Muscle of leg (tissue), 3 donors: ENCODE measurements at regions not wholly inside any gene's neighbourhood (a gene's known extent, or its start where the extent isn't known, plus 50 kb on each side); places are given as distances from the start of the nearest gene placed in this dataset.
"Not testable (repeated sequence)": the region's sequence is repeated elsewhere in the genome, so short reads cannot be mapped to it uniquely, and the experiment has no call there.

ENCODE experiments used
- DNase-seq: peaks from one replicate; pipeline ENCODE4 v3.0.0; 2013
- H3K27ac ChIP-seq: one replicate; pipeline ENCODE4 v1.5.1; 2013; ENCODE audit warnings: mild to moderate bottlenecking, low read length, control low read depth
- H3K27me3 ChIP-seq: one replicate; pipeline ENCODE4 v1.6.1; 2013; ENCODE audit warnings: low read length; ENCODE audit not compliant: control insufficient read depth, insufficient read depth
- H3K36me3 ChIP-seq: one replicate; pipeline ENCODE4 v1.6.1; 2013; ENCODE audit warnings: low read length; ENCODE audit not compliant: control insufficient read depth, insufficient read depth
- H3K4me1 ChIP-seq: one replicate; pipeline ENCODE4 v1.6.1; 2013; ENCODE audit warnings: low read length; ENCODE audit not compliant: control insufficient read depth, insufficient read depth
- H3K4me3 ChIP-seq: one replicate; pipeline ENCODE4 v1.5.1; 2013; ENCODE audit warnings: low read length, control low read depth
- H3K9me3 ChIP-seq: replicated peaks from 2 replicates; pipeline ENCODE4 v1.6.1; 2013; ENCODE audit warnings: low read depth, low read length; ENCODE audit not compliant: control insufficient read depth
- WGBS: methylation state at CpG from one replicate; pipeline ENCODE4 v1.1.5; 2013; ENCODE audit warnings: missing lambda C conversion rate; ENCODE audit not compliant: insufficient coverage; 5-methylcytosine and 5-hydroxymethylcytosine counted together

DNA sequence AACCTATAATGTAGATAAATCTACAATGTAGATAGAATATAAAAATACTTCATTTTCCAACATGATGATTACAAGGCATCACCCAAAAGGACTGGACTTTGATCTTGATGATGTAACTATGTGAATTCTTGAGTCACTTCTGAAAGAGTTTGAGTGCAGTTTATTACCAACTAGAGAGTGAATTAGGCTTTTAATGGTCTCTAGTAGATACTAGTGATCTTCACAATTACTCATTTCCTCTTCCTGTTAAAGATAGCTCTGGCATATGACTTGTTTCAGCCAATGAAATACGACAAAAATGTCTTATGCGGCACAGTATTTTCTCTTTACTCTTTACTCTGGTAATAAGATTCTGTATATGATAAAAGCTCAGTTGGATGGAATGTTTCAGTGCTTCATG, 1588.1 kb upstream of the B3GALT2 start:
- Histone ChIP-seq H3K4me3 (no peak overlapping the region), H3K4me1 (no peaks in the 10 kb centered on the region), H3K9me3 (no peaks in the 10 kb centered on the region), H3K27ac (no peak overlapping the region), H3K36me3 (no peaks in the 10 kb centered on the region), H3K27me3 (no peaks in the 10 kb centered on the region)
- WGBS = no CpG with 5 or more reads among the region's 2 CpGs
- no peak for DNase-seq

DNA sequence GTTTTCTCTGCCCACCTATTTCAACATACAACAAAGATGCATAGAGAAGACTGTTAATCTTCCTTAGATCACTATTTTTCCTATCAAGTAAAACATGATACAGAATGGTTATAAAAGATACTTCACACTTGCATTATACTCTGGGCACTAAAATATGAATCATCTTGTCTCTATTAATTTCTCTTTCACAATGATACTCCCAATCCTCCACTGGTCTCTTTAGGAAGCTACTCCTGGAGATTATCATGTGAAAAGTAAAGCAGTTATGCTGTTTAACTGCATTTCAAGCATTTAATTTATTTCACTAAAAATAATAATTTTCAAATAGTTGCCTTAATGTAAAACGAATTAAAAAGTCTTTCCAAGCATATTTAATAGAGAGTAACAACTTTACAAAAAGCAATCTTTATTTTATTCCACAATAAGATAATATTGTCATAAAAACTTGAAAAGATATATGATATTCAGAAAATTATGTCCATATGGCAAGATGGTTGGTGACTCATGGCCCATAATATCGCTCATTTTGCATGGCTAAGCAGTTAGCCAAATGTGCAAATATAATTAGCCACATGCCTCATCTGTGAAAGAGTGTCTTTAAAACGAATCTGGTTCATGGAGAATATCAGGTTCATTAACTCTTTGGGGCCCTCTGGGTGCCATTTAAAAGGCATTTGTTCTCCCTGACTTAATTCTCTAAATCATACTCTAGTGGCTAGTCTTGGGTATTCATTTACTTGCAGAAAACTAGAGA, 1569.0 kb upstream of the B3GALT2 start:
- WGBS = 60% methylated on average over 1 of the region's 3 CpGs
- Histone ChIP-seq H3K27me3 (no peaks in the 10 kb centered on the region), H3K9me3 (no peaks in the 10 kb centered on the region), H3K36me3 (no peaks in the 10 kb centered on the region), H3K27ac (no peak overlapping the region), H3K4me3 (no peak overlapping the region), H3K4me1 (no peaks in the 10 kb centered on the region)
- DNase-seq = peak; percentile 27

DNA sequence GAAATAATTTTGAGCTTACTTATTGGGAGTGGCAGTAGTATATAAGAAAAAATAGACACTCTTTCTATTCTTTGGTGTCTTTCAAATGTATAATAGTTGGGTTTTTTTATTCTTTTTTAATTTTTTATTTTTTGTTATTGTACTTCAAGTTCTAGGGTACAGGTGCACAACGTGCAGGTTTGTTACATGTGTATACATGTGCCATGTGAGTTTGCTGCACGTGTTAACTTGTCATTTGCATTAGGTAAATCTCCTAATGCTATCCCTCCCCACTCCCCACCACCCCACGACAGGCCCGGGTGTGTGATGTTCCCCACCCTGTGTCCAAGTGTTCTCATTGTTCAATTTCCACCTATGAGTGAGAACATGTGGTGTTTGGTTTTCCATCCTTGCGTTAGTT, 1552.4 kb upstream of the B3GALT2 start:
- not testable (repeated sequence) for H3K9me3 ChIP-seq, H3K4me1 ChIP-seq, H3K36me3 ChIP-seq, H3K27ac ChIP-seq, H3K4me3 ChIP-seq, H3K27me3 ChIP-seq, DNase-seq
- no CpG with 5 or more reads among the region's 5 CpGs for WGBS

DNA sequence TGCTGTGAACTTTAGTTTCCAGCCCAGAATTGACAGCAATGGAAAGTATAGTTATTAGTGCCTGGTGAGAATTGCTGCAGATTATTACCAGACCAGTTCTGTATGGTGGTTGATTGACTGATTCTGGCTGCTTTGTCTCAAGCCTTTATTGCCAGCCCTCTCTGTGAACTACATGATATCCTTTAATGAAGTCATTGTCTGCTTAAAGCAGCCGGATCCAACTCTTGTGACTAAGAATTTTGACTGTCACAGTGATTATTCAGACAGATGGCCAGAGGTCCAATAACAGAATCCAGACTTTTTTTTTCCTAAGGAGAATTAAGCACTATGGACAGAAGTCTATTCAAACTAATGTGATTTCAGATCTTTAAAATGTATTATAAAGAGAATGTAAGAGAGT, 1548.6 kb upstream of the B3GALT2 start:
- Histone ChIP-seq H3K9me3 (no peaks in the 10 kb centered on the region), H3K27me3 (no peaks in the 10 kb centered on the region), H3K4me3 (no peak overlapping the region), H3K4me1 (no peaks in the 10 kb centered on the region), H3K27ac (no peak overlapping the region), H3K36me3 (no peaks in the 10 kb centered on the region)
- 40% methylated on average over 1 of the region's 1 CpG for WGBS
- peak; percentile 51 for DNase-seq

DNA sequence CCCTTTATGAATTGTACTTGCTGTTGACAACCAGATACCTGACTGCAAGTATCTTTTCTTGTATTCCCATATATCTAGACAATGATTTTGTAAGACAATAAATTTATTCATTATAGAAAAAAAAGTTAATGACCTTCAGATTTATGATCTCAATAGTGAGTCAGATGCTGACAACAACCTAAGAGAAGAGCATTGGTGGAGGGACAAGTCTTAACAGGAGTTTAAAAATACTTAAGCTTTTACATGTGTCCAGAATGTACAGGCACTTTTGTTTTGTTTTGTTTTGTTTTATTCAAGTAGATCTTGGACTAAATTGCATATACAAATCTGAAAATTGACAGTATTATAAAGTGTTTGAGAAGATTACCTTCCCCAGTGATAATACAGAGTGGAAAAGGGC, 1544.6 kb upstream of the B3GALT2 start:
- H3K27ac ChIP-seq = no peak overlapping the region
- no peaks in the 10 kb centered on the region for H3K27me3 ChIP-seq
- H3K4me1 ChIP-seq = no peaks in the 10 kb centered on the region
- no peak overlapping the region for H3K4me3 ChIP-seq
- no peaks in the 10 kb centered on the region for H3K36me3 ChIP-seq
- no peaks in the 10 kb centered on the region for H3K9me3 ChIP-seq
- no peak for DNase-seq

DNA sequence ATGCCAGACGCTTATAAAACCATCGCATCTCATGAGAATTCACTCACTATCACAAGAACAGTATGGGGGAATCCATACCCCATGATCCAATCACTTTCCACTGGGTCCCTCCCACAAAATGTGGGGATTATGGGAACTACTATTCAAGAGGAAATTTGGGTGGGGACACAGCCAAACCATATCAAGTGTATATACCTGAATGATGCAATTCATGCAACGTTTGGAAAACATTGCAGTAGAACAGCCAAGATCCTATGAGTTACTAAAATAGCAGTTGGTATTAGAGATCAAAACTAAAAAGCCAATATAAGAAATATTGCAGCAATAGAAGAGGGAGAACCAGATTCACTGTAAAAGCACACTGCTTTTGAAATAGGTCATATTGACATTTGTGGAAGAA, 1543.9 kb upstream of the B3GALT2 start:
- no peaks in the 10 kb centered on the region for H3K4me1 ChIP-seq
- DNase-seq = no peak
- H3K36me3 ChIP-seq = no peaks in the 10 kb centered on the region
- WGBS = no CpG with 5 or more reads among the region's 3 CpGs
- no peaks in the 10 kb centered on the region for H3K27me3 ChIP-seq
- H3K4me3 ChIP-seq = no peak overlapping the region
- no peaks in the 10 kb centered on the region for H3K9me3 ChIP-seq
- no peak overlapping the region for H3K27ac ChIP-seq

DNA sequence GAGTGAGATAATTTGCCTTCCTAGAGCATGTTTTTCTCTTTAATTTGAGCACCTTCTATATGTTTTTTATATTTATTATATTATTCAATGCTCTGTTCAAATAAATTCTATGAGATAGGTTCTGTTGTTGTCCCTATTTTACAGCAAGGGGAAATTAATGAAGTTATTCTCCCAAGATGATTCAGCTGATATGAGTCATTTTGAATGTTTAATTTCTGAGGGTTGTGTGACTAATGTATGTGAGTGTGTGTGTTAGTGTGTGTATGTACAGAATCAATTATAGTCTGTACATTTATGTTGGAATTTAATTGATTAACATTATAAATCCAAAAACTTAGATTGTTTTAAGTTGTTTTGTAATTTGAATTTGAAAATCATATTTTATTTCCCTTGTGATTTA, 1536.7 kb upstream of the B3GALT2 start:
- Histone ChIP-seq H3K27me3 (no peaks in the 10 kb centered on the region), H3K36me3 (no peaks in the 10 kb centered on the region), H3K9me3 (no peaks in the 10 kb centered on the region), H3K4me3 (no peak overlapping the region), H3K4me1 (no peaks in the 10 kb centered on the region), H3K27ac (no peak overlapping the region)
- DNase-seq = no peak

DNA sequence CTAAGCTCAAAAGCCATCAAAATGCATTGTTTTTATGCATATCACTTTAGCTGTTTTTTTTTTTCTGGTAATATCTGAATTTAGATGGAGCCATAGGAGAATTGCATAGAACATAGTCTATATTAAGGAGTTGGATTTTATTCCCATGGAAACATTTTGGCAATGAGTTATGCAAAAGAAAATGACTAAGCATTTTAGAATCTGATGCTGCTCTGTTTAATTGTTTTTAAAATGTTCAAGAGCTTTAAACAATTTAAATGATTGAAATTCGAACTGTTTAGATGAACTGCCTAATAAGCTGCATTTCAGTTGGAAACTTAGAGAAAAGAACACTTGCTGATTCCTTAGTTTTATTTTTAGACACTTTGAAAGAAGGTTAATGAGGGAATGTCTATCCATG, 1531.5 kb upstream of the B3GALT2 start:
- WGBS = no CpG with 5 or more reads among the region's 1 CpG
- no peak for DNase-seq
- Histone ChIP-seq H3K27ac (no peak overlapping the region), H3K4me1 (no peaks in the 10 kb centered on the region), H3K9me3 (no peaks in the 10 kb centered on the region), H3K27me3 (no peaks in the 10 kb centered on the region), H3K36me3 (no peaks in the 10 kb centered on the region), H3K4me3 (no peak overlapping the region)

DNA sequence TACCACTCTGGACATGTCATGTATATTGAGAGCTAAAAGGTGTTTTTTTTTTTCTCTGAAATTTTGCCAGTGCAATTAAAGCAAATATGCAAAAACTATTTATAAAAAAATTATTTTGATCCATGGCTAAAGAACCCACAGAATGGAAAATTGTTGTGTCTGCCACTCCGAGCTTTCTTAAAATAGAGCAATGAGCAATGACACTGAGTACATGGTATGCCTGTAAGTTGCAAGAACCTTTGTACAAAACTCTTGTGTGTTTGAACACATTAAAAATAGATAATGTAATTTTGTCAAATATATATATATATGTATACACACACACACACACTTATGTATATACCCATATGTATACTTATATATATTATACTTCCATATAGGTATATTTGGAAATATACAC, 1530.9 kb upstream of the B3GALT2 start:
- Histone ChIP-seq H3K27me3 (no peaks in the 10 kb centered on the region), H3K27ac (no peak overlapping the region), H3K36me3 (no peaks in the 10 kb centered on the region), H3K9me3 (no peaks in the 10 kb centered on the region), H3K4me3 (no peak overlapping the region), H3K4me1 (no peaks in the 10 kb centered on the region)
- no peak for DNase-seq
- WGBS = no CpG with 5 or more reads among the region's 1 CpG

DNA sequence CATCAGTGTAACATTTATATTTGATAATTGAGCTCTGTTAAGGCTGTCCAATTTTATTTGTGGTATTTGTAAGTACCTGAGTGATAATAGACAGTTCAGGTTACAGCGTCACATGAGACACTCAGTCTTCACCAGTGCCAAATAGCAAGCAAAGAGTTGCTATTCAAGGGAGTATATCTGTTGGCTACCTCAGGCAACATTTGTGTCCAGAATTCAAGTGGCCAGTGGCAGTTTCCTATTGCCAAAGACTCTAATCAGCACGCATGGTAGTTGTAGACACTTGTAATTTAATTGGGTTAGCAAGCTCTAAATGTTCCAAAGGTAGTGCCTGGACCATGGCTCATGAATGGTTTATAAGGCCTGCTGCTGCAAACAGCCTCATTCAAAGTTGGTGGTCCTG, 1524.3 kb upstream of the B3GALT2 start:
- no peak for DNase-seq
- no peaks in the 10 kb centered on the region for H3K4me1 ChIP-seq
- no peaks in the 10 kb centered on the region for H3K9me3 ChIP-seq
- no peak overlapping the region for H3K4me3 ChIP-seq
- no peak overlapping the region for H3K27ac ChIP-seq
- no peaks in the 10 kb centered on the region for H3K27me3 ChIP-seq
- WGBS = 86% methylated on average over 1 of the region's 2 CpGs
- H3K36me3 ChIP-seq = no peaks in the 10 kb centered on the region

DNA sequence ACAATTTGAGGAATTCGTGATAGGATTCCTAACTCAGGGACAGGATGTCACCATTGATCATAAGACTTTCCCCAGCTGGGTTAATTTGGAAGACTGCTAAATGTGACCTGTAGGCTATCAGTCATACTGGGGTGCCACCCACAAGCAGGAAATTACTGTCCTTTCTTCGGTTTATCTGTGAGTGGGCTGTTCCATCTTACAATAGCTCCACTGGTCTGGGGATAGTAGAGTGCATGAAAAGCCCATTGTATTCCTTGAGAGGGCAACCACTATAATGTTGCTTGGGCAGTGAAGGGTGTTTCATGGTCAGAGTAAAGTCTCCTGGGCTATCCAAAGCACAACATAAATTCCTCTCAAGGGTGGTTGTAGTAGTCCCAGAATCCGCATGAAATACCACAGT, 1523.0 kb upstream of the B3GALT2 start:
- no peak overlapping the region for H3K4me3 ChIP-seq
- no peaks in the 10 kb centered on the region for H3K36me3 ChIP-seq
- 71% methylated on average over 1 of the region's 3 CpGs for WGBS
- no peak for DNase-seq
- H3K27me3 ChIP-seq = no peaks in the 10 kb centered on the region
- no peaks in the 10 kb centered on the region for H3K9me3 ChIP-seq
- no peaks in the 10 kb centered on the region for H3K4me1 ChIP-seq
- H3K27ac ChIP-seq = no peak overlapping the region
